HepG2 (cell line): ENCODE measurements at regions not wholly inside any gene's neighbourhood (a gene's known extent, or its start where the extent isn't known, plus 50 kb on each side); places are given as distances from the start of the nearest gene placed in this dataset.

Source experiments
- ATAC-seq: fragments of 200-7000 bp; cut with Tn5 transposase; 3 replicates; pipeline ENCODE4 v1.9.1; 2020; ENCODE audit warnings: mild to moderate bottlenecking, moderate library complexity
- BruUV-seq: library from RNA; stranded (reverse); fragments of 400-500 nt; replicated peaks from 2 replicates; lab custom pipeline; 2021; lab: Mats Ljungman, UMichigan
- CTCF ChIA-PET: fragments of 300-600 bp; formaldehyde crosslinking; extraction: SDS; loops from one replicate; lab custom pipeline; 2021; ENCODE audit warnings: low total read pairs, inconsistent platforms, low intra/inter-chr PET ratio; lab: Yijun Ruan, JAX
- POLR2A ChIA-PET: fragments of 350-600 bp; sonication (Branson Sonifier 250); formaldehyde crosslinking; loops from one replicate; lab custom pipeline; 2020; ENCODE audit warnings: antibody characterized with exemption, inconsistent platforms; lab: Yijun Ruan, JAX
- DNase-seq: peaks from one replicate; pipeline ENCODE4 v3.0.0-alpha.2; 2015; ENCODE audit warnings: low spot score
- FAIRE-seq: peaks from 3 replicates; lab custom pipeline; 2011; peaks lifted over from hg19 to GRCh38; lab: Jason Lieb, UNC
- H2AFZ ChIP-seq: one replicate; pipeline ENCODE4 v1.6.1; 2011; ENCODE audit warnings: low read length, inconsistent platforms
- H3K27ac ChIP-seq: fragments of 300-600 bp; 3 replicates; pipeline ENCODE4 v1.8.0; 2011; ENCODE audit warnings: mixed run types, mild to moderate bottlenecking, mixed read lengths, low read length, inconsistent platforms; ENCODE audit not compliant: insufficient read depth; ENCODE audit errors: extremely low read length
- H3K27me3 ChIP-seq, 2 experiments: fragments of 200-600 bp in 1 of 2; 2 replicates in 1 of 2; 3 replicates in 1 of 2; pipeline versions ENCODE4 v1.6.0 to v1.8.0; 2011; ENCODE audit warnings: low read length in 2 of 2, mild to moderate bottlenecking in 2 of 2, moderate library complexity in 2 of 2, inconsistent platforms in 1 of 2; ENCODE audit not compliant: insufficient read depth in 2 of 2, control insufficient read depth in 1 of 2
- H3K36me3 ChIP-seq, 2 experiments: fragments of 200-600 bp in 1 of 2; replicated peaks in 1 of 2; 2 replicates in 1 of 2; 3 replicates in 1 of 2; pipeline versions ENCODE4 v1.5.1 to v1.8.0; 2011; ENCODE audit warnings: low read length in 2 of 2, inconsistent platforms in 1 of 2; ENCODE audit not compliant: insufficient read depth in 2 of 2, control insufficient read depth in 1 of 2
- H3K4me1 ChIP-seq: 2 replicates; pipeline ENCODE4 v1.5.1; 2012; ENCODE audit warnings: low read length, inconsistent platforms; ENCODE audit not compliant: insufficient read depth
- H3K4me2 ChIP-seq: 2 replicates; pipeline ENCODE4 v1.6.0; 2011; ENCODE audit warnings: low read depth, low read length, inconsistent platforms
- H3K4me3 ChIP-seq, 3 experiments: fragments of 200-600 bp in 1 of 3; sonication (generic), shearing (Covaris generic) in 1 of 3; replicated peaks in 1 of 3; 2 replicates each; pipeline ENCODE4 v1.5.1; 2011 to 2016; ENCODE audit warnings: low read length in 3 of 3, inconsistent platforms in 2 of 3, low read depth in 2 of 3, mild to moderate bottlenecking in 2 of 3, control low read depth in 1 of 3, mixed read lengths in 1 of 3; ENCODE audit not compliant: insufficient read depth in 1 of 3
- H3K79me2 ChIP-seq: one replicate; pipeline ENCODE4 v1.6.1; 2011; ENCODE audit warnings: low read length, inconsistent platforms; ENCODE audit not compliant: insufficient read depth
- H3K9ac ChIP-seq: 2 replicates; pipeline ENCODE4 v1.6.0; 2011; ENCODE audit warnings: mild to moderate bottlenecking, low read depth, low read length, inconsistent platforms; ENCODE audit not compliant: insufficient read depth
- H3K9me3 ChIP-seq: 2 replicates; pipeline ENCODE4 v1.5.1; 2012; ENCODE audit warnings: mild to moderate bottlenecking, low read length
- H4K20me1 ChIP-seq: 2 replicates; pipeline ENCODE4 v1.6.0; 2011; ENCODE audit warnings: inconsistent platforms, mild to moderate bottlenecking, low read length, moderate library complexity; ENCODE audit not compliant: insufficient read depth
- BRCA1 ChIP-seq: sonication (generic); formaldehyde crosslinking; IDR thresholded peaks from 2 replicates; pipeline ENCODE4 v1.4.0; 2020; ENCODE audit warnings: missing genetic modification reagents
- E2F1 ChIP-seq: sonication (generic); formaldehyde crosslinking; IDR thresholded peaks from 2 replicates; pipeline ENCODE4 v1.5.0; 2020; ENCODE audit warnings: missing genetic modification reagents
- KMT2A ChIP-seq: sonication (generic); formaldehyde crosslinking; IDR thresholded peaks from 2 replicates; pipeline ENCODE4 v1.4.0; 2020; ENCODE audit warnings: missing genetic modification reagents
- MIER2 ChIP-seq: IDR thresholded peaks from 2 replicates; pipeline ENCODE4 v1.6.1; 2016; ENCODE audit warnings: missing biosample characterization, missing genetic modification reagents
- NFATC3 ChIP-seq: sonication (generic); formaldehyde crosslinking; IDR thresholded peaks from 2 replicates; pipeline ENCODE4 v1.5.1; 2020; ENCODE audit warnings: mild to moderate bottlenecking, missing genetic modification reagents
- PBX3 ChIP-seq: sonication (generic); formaldehyde crosslinking; IDR thresholded peaks from 2 replicates; pipeline ENCODE4 v1.8.1; 2023; ENCODE audit warnings: missing genetic modification reagents, inconsistent platforms, borderline replicate concordance
- REPIN1 ChIP-seq: sonication (generic); formaldehyde crosslinking; IDR thresholded peaks from 2 replicates; pipeline ENCODE4 v1.8.0; 2022; ENCODE audit warnings: missing genetic modification reagents, low read depth, mild to moderate bottlenecking, borderline replicate concordance
- SALL2 ChIP-seq: sonication (generic); formaldehyde crosslinking; IDR thresholded peaks from 2 replicates; pipeline ENCODE4 v1.8.1; 2023; ENCODE audit warnings: mild to moderate bottlenecking, missing genetic modification reagents, inconsistent platforms
- SATB2 ChIP-seq: sonication (generic); formaldehyde crosslinking; IDR thresholded peaks from 2 replicates; pipeline ENCODE4 v1.5.0; 2020; ENCODE audit warnings: missing genetic modification reagents
- XBP1 ChIP-seq: sonication (generic); formaldehyde crosslinking; IDR thresholded peaks from 2 replicates; pipeline ENCODE4 v1.5.0; 2020; ENCODE audit warnings: missing genetic modification reagents
- ZNF280D ChIP-seq: sonication (generic); formaldehyde crosslinking; IDR thresholded peaks from 2 replicates; pipeline ENCODE4 v1.5.1; 2020; ENCODE audit warnings: mild to moderate bottlenecking, missing genetic modification reagents
- WGBS: methylation state at CpG from one replicate; pipeline ENCODE4 v1.1.6; 2017; ENCODE audit warnings: low lambda C conversion rate; 5-methylcytosine and 5-hydroxymethylcytosine counted together
- in situ Hi-C: cut with HindIII; loops from 2 replicates; pipeline ENCODE4 v1.10.0; 2017; ENCODE audit warnings: low pct_unique_long_range_greater_than_20kb; ENCODE audit not compliant: extremely low pct_ligation_motif_present
- intact Hi-C: fragments of 100-400 bp; cut with micrococcal nuclease; formaldehyde crosslinking; loops from one replicate; pipeline ENCODE4 v1.10.0; 2022; ENCODE audit not compliant: unreplicated experiment

GRCh38 chr10:55398497-55398882, 597.5 kb upstream of the PCDH15 start:
- in situ Hi-C loops, result no loop called here
- TF ChIP-seq SALL2 (CRISPR knock-in tag), result no peak
- TF ChIP-seq ZNF280D (CRISPR knock-in tag), result no peak
- no peak for TF ChIP-seq BRCA1
- TF ChIP-seq PBX3 (CRISPR knock-in tag), result no peak
- TF ChIP-seq NFATC3 (CRISPR knock-in tag), result no peak
- TF ChIP-seq XBP1 (CRISPR knock-in tag), result no peak
- TF ChIP-seq E2F1 (CRISPR knock-in tag), result no peak
- no peak for TF ChIP-seq MIER2 (CRISPR knock-in tag)
- no peak for TF ChIP-seq REPIN1 (CRISPR knock-in tag)
- no peak for TF ChIP-seq SATB2 (CRISPR knock-in tag)
- TF ChIP-seq KMT2A, result no peak
- no peak overlapping the region for H3K27ac ChIP-seq
- no peaks in the 10 kb centered on the region for H3K79me2 ChIP-seq
- DNase-seq, result no peak
- no peaks in the 10 kb centered on the region for H3K4me1 ChIP-seq
- H3K36me3 ChIP-seq, result no peaks in the 10 kb centered on the region
- ATAC-seq, result no peak
- WGBS, result 2% methylated on average over 1 of the region's 1 CpG
- no peaks in the 10 kb centered on the region for H3K27me3 ChIP-seq
- no peak overlapping the region for H3K4me3 ChIP-seq
- no peak overlapping the region for H3K9ac ChIP-seq
- no peaks in the 10 kb centered on the region for H3K9me3 ChIP-seq
- ChIA-PET POLR2A (no interaction called here), CTCF (no interaction called here)
- intact Hi-C loops, result no loop called here
- no peak for FAIRE-seq
- no peaks in the 10 kb centered on the region for H4K20me1 ChIP-seq
- no peak overlapping the region for H2AFZ ChIP-seq
- no TSS peak for BruUV-seq
- H3K4me2 ChIP-seq, result no peak overlapping the region
